IMR-90 (cell line): ENCODE measurements at regions not wholly inside any gene's neighbourhood (a gene's known extent, or its start where the extent isn't known, plus 50 kb on each side); places are given as distances from the start of the nearest gene placed in this dataset.

Source experiments
- ATAC-seq: fragments of 200-7000 bp; cut with Tn5 transposase; 2 replicates; pipeline ENCODE4 v1.9.1; 2020; ENCODE audit warnings: low read depth, mild to moderate bottlenecking, moderate library complexity
- BruUV-seq: library from RNA; stranded (reverse); fragments of 400-500 nt; replicated peaks from 2 replicates; lab custom pipeline; 2021; lab: Mats Ljungman, UMichigan
- CTCF ChIA-PET: fragments of 300-600 bp; formaldehyde crosslinking; extraction: SDS; loops from one replicate; lab custom pipeline; 2021; ENCODE audit warnings: antibody characterized with exemption; lab: Yijun Ruan, JAX
- POLR2A ChIA-PET: fragments of 300-600 bp; sonication (Branson Sonifier 250); formaldehyde crosslinking; loops from one replicate; lab custom pipeline; 2022; ENCODE audit warnings: antibody characterized with exemption; ENCODE audit not compliant: unreplicated experiment; lab: Charles Lee
- DNase-seq: peaks from one replicate; pipeline ENCODE4 v3.0.0; 2013
- H2AFZ ChIP-seq: replicated peaks from 2 replicates; pipeline ENCODE3; 2013; ENCODE audit warnings: low read length, mild to moderate bottlenecking; ENCODE audit not compliant: poor library complexity
- H2AK5ac ChIP-seq: 2 replicates; pipeline ENCODE4 v1.6.1; 2013; ENCODE audit warnings: low read depth, low read length, inconsistent platforms
- H2AK9ac ChIP-seq: replicated peaks from 2 replicates; pipeline ENCODE3; 2013; ENCODE audit warnings: mild to moderate bottlenecking, low read depth, low read length, moderate library complexity; ENCODE audit not compliant: poor library complexity
- H2BK120ac ChIP-seq: 2 replicates; pipeline ENCODE4 v1.6.1; 2013; ENCODE audit warnings: low read depth, low read length, inconsistent platforms
- H2BK15ac ChIP-seq: 3 replicates; pipeline ENCODE4 v1.6.1; 2013; ENCODE audit warnings: low read depth, low read length, inconsistent platforms
- H2BK20ac ChIP-seq: 2 replicates; pipeline ENCODE4 v1.6.1; 2013; ENCODE audit warnings: low read depth, mild to moderate bottlenecking, inconsistent platforms, low read length, moderate library complexity
- H2BK5ac ChIP-seq: 2 replicates; pipeline ENCODE4 v1.6.1; 2013; ENCODE audit warnings: mild to moderate bottlenecking, low read depth, low read length, inconsistent platforms; ENCODE audit not compliant: poor library complexity, severe bottlenecking
- H3K14ac ChIP-seq: replicated peaks from 2 replicates; pipeline ENCODE4 v1.6.1; 2013; ENCODE audit warnings: low read depth, low read length, inconsistent platforms
- H3K18ac ChIP-seq: 2 replicates; pipeline ENCODE4 v1.6.1; 2013; ENCODE audit warnings: low read depth, low read length, control low read depth
- H3K23ac ChIP-seq: 2 replicates; pipeline ENCODE4 v1.6.1; 2013; ENCODE audit warnings: low read depth, low read length, inconsistent platforms
- H3K27ac ChIP-seq: 2 replicates; pipeline ENCODE4 v1.5.1; 2013; ENCODE audit warnings: mild to moderate bottlenecking, control low read depth, low read length; ENCODE audit not compliant: insufficient read depth
- H3K27me3 ChIP-seq: 2 replicates; pipeline ENCODE4 v1.6.1; 2013; ENCODE audit warnings: low read length; ENCODE audit not compliant: control insufficient read depth, insufficient read depth
- H3K36me3 ChIP-seq: 2 replicates; pipeline ENCODE4 v1.6.1; 2013; ENCODE audit warnings: low read length, mixed read lengths; ENCODE audit not compliant: control insufficient read depth, insufficient read depth
- H3K4ac ChIP-seq: 2 replicates; pipeline ENCODE4 v1.6.1; 2013; ENCODE audit warnings: low read depth, low read length, inconsistent platforms
- H3K4me1 ChIP-seq: 2 replicates; pipeline ENCODE4 v1.6.1; 2013; ENCODE audit warnings: low read length, mixed read lengths; ENCODE audit not compliant: control insufficient read depth, insufficient read depth
- H3K4me2 ChIP-seq: 2 replicates; pipeline ENCODE4 v1.6.1; 2013; ENCODE audit warnings: low read depth, mild to moderate bottlenecking, control low read depth, low read length, moderate library complexity
- H3K4me3 ChIP-seq: 2 replicates; pipeline ENCODE4 v1.5.1; 2013; ENCODE audit warnings: low read depth, mild to moderate bottlenecking, control low read depth, low read length, moderate library complexity; ENCODE audit not compliant: insufficient read depth
- H3K56ac ChIP-seq: 2 replicates; pipeline ENCODE4 v1.6.1; 2013; ENCODE audit warnings: low read length, inconsistent platforms; ENCODE audit not compliant: insufficient read depth; ENCODE audit errors: extremely low read depth
- H3K79me1 ChIP-seq, 2 experiments: 2 replicates each; pipeline ENCODE4 v1.6.1; 2013; ENCODE audit warnings: low read length in 2 of 2, inconsistent platforms in 1 of 2, low read depth in 1 of 2
- H3K9ac ChIP-seq: 2 replicates; pipeline ENCODE4 v1.6.1; 2013; ENCODE audit warnings: low read depth, low read length, control low read depth
- H3K9me1 ChIP-seq: 2 replicates; pipeline ENCODE4 v1.6.1; 2013; ENCODE audit warnings: low read length, inconsistent platforms; ENCODE audit not compliant: insufficient read depth
- H3K9me3 ChIP-seq: 2 replicates; pipeline ENCODE4 v1.6.1; 2013; ENCODE audit warnings: low read length; ENCODE audit not compliant: control insufficient read depth, insufficient read depth
- H4K20me1 ChIP-seq: 2 replicates; pipeline ENCODE4 v1.6.1; 2013; ENCODE audit warnings: low read length, inconsistent platforms; ENCODE audit not compliant: insufficient read depth
- H4K5ac ChIP-seq: 2 replicates; pipeline ENCODE4 v1.6.1; 2013; ENCODE audit warnings: mild to moderate bottlenecking, low read depth, low read length, control low read depth
- H4K8ac ChIP-seq, 2 experiments: 2 replicates each; pipeline ENCODE4 v1.6.1; 2013; ENCODE audit warnings: low read depth in 2 of 2, low read length in 2 of 2, control low read depth in 1 of 2, inconsistent platforms in 1 of 2
- H4K91ac ChIP-seq: 2 replicates; pipeline ENCODE4 v1.6.1; 2013; ENCODE audit warnings: low read depth, low read length, inconsistent platforms; ENCODE audit not compliant: insufficient read depth
- BHLHE40 ChIP-seq: fragments of 150-350 bp; IDR thresholded peaks from 2 replicates; pipeline ENCODE4 v1.6.1; 2016; ENCODE audit warnings: mild to moderate bottlenecking, low read depth, low read length
- CEBPB ChIP-seq: IDR thresholded peaks from 2 replicates; pipeline ENCODE4 v1.6.1; 2012; ENCODE audit warnings: low read depth, low read length, improper control_type of control experiment
- CHD1 ChIP-seq: IDR thresholded peaks from 2 replicates; pipeline ENCODE4 v1.6.1; 2012; ENCODE audit warnings: low read depth, low read length, improper control_type of control experiment
- FOS ChIP-seq: fragments of 150-350 bp; IDR thresholded peaks from 2 replicates; pipeline ENCODE4 v1.6.1; 2016; ENCODE audit warnings: low read depth, low read length
- MAFK ChIP-seq: IDR thresholded peaks from 2 replicates; pipeline ENCODE4 v1.6.1; 2012; ENCODE audit warnings: low read depth, low read length, improper control_type of control experiment
- MAZ ChIP-seq: IDR thresholded peaks from 2 replicates; pipeline ENCODE4 v1.6.1; 2012; ENCODE audit warnings: low read depth, mild to moderate bottlenecking, low read length, improper control_type of control experiment, moderate library complexity, borderline replicate concordance
- MXI1 ChIP-seq: IDR thresholded peaks from 2 replicates; pipeline ENCODE4 v1.6.1; 2012; ENCODE audit warnings: low read depth, mild to moderate bottlenecking, low read length, moderate library complexity, borderline replicate concordance
- NFE2L2 ChIP-seq: fragments of 150-350 bp; IDR thresholded peaks from 2 replicates; pipeline ENCODE4 v1.6.1; 2016; ENCODE audit warnings: low read depth, mild to moderate bottlenecking, low read length
- POLR2A ChIP-seq: IDR thresholded peaks from 2 replicates; pipeline ENCODE4 v1.6.1; 2012; ENCODE audit warnings: mild to moderate bottlenecking, low read depth, low read length
- RAD21 ChIP-seq: IDR thresholded peaks from 2 replicates; pipeline ENCODE4 v1.6.1; 2012; ENCODE audit warnings: low read length, improper control_type of control experiment
- RCOR1 ChIP-seq: IDR thresholded peaks from 2 replicates; pipeline ENCODE4 v1.6.1; 2012; ENCODE audit warnings: mild to moderate bottlenecking, low read length, improper control_type of control experiment; ENCODE audit not compliant: insufficient replicate concordance
- RFX5 ChIP-seq: IDR thresholded peaks from 2 replicates; pipeline ENCODE4 v1.8.0; 2012; ENCODE audit warnings: low read depth, mild to moderate bottlenecking, low read length, moderate library complexity
- SMC3 ChIP-seq: fragments of 150-350 bp; IDR thresholded peaks from 2 replicates; pipeline ENCODE4 v1.6.1; 2016; ENCODE audit warnings: low read depth, mild to moderate bottlenecking, antibody characterized with exemption, low read length, moderate library complexity
- USF2 ChIP-seq: fragments of 150-350 bp; IDR thresholded peaks from 2 replicates; pipeline ENCODE4 v1.6.1; 2017; ENCODE audit warnings: mild to moderate bottlenecking, antibody characterized with exemption, low read length, low read depth
- WGBS, 2 experiments: methylation state at CpG; one replicate each; pipeline versions ENCODE4 v1.1.5 to v1.1.7; 2013; ENCODE audit warnings: missing lambda C conversion rate in 2 of 2; ENCODE audit not compliant: insufficient read length in 1 of 2; ENCODE audit errors: extremely low coverage in 2 of 2; 5-methylcytosine and 5-hydroxymethylcytosine counted together
- dilution Hi-C: fragments of 300-500 bp; cut with HindIII; formaldehyde crosslinking; loops from one replicate; pipeline ENCODE4 v1.14.3; 2018; ENCODE audit warnings: low sequenced_read_pairs; ENCODE audit not compliant: unreplicated experiment
- in situ Hi-C: fragments of 300-500 bp; cut with MboI; formaldehyde crosslinking; loops from 3 replicates; pipeline ENCODE4 v1.14.3; 2019; ENCODE audit warnings: low sequenced_read_pairs, inconsistent platforms, mixed read lengths
- intact Hi-C: fragments of 100-400 bp; cut with micrococcal nuclease; formaldehyde crosslinking; loops from 2 replicates; pipeline ENCODE4 v1.10.0; 2022
- TF ChIP-seq, protein P1 (sequence below): fragments of 150-350 bp; IDR thresholded peaks from 2 replicates; pipeline ENCODE4 v1.6.1; 2016; ENCODE audit warnings: low read depth, mild to moderate bottlenecking, low read length, moderate library complexity, borderline replicate concordance
- TF ChIP-seq, protein P2 (sequence below): conservative IDR thresholded peaks from 2 replicates; pipeline ENCODE4 v1.5.1; 2012; ENCODE audit warnings: mild to moderate bottlenecking, low read depth, low read length, improper control_type of control experiment

DNA sequence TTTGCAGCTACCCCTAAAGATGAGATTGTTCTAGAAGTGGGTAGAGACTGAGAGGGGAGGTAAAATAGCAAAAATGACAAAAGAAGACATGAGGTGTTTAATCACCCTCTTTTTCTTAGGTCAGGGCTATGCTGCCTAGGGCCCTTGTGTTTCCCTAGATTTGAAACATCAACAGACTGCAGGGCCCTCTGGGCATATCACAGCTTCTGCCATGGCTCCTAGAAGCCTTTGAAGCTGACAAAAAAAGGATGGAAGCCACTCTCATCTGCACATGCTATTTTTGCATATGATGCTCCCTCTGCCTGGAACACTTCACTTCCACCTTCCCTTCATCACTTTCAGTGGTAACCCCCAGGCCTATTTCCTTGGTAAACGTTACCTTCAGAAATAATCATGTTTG, 68.1 kb downstream of the BTG1 start:
- BruUV-seq = no TSS peak
- H4K5ac ChIP-seq = peak overlapping the region; percentile 87
- H3K4me3 ChIP-seq = no peak overlapping the region
- H3K14ac ChIP-seq = peak overlapping the region; percentile 86
- H4K20me1 ChIP-seq = no peaks in the 10 kb centered on the region
- peak overlapping the region; percentile 75 for H3K56ac ChIP-seq
- peak overlapping the region; percentile 90 for H3K4ac ChIP-seq
- ATAC-seq = no peak
- dilution Hi-C loops = no loop called here
- no peaks in the 10 kb centered on the region for H3K9me3 ChIP-seq
- H3K79me1 ChIP-seq = peaks cover 8 to 25% of the 10 kb centered on the region in 2 experiments; a peak in 3 of 4 replicates
- H3K27me3 ChIP-seq = no peaks in the 10 kb centered on the region
- H3K9me1 ChIP-seq = peaks cover 20% of the 10 kb centered on the region
- H3K4me1 ChIP-seq = peaks cover 26% of the 10 kb centered on the region
- CTCF ChIA-PET = interaction anchor here (1.1 kb wide), 1 partner anchor 17 kb away, joined by 4 read pairs; no protein-coding TSS in a partner anchor
- H4K8ac ChIP-seq = peak overlapping the region; percentile 7 to 77; a peak in 3 of 4 replicates
- H3K23ac ChIP-seq = peak overlapping the region; percentile 49
- H3K36me3 ChIP-seq = no peaks in the 10 kb centered on the region
- H2BK120ac ChIP-seq = peak overlapping the region; percentile 96
- in situ Hi-C loops = no loop called here
- POLR2A ChIA-PET = interaction anchor here (0.5 kb wide), 1 partner anchor 71 kb away, joined by 4 read pairs; no protein-coding TSS in a partner anchor
- no peak for DNase-seq
- H2BK5ac ChIP-seq = peak overlapping the region; percentile 99
- WGBS, 2 experiments = 83% methylated on average over 1 of the region's 1 CpG; no CpG with 5 or more reads in 1 of the 2 experiments
- H2AFZ ChIP-seq = no peak overlapping the region
- H2AK9ac ChIP-seq = no peak overlapping the region
- peak overlapping the region; percentile 74 for H3K18ac ChIP-seq
- H2BK20ac ChIP-seq = peak overlapping the region; percentile 97
- no peak overlapping the region for H3K9ac ChIP-seq
- H2BK15ac ChIP-seq = peak overlapping the region; percentile 82; the same call in 2 of the 3 replicates
- intact Hi-C loops = loop anchor here (5.0 kb wide), 1 partner anchor 90 kb away; no protein-coding TSS in a partner anchor
- TF ChIP-seq RAD21 = no peak
- no peak for TF ChIP-seq FOS
- TF ChIP-seq RFX5 = no peak
- no peak for TF ChIP-seq RCOR1
- TF ChIP-seq USF2 = no peak
- no peak for TF ChIP-seq CHD1
- no peak for TF ChIP-seq MXI1
- TF ChIP-seq CEBPB = no peak
- no peak for TF ChIP-seq NFE2L2
- TF ChIP-seq, protein P1, sequence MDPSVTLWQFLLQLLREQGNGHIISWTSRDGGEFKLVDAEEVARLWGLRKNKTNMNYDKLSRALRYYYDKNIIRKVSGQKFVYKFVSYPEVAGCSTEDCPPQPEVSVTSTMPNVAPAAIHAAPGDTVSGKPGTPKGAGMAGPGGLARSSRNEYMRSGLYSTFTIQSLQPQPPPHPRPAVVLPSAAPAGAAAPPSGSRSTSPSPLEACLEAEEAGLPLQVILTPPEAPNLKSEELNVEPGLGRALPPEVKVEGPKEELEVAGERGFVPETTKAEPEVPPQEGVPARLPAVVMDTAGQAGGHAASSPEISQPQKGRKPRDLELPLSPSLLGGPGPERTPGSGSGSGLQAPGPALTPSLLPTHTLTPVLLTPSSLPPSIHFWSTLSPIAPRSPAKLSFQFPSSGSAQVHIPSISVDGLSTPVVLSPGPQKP = no peak
- no peak for TF ChIP-seq SMC3
- no peak for TF ChIP-seq MAFK
- TF ChIP-seq BHLHE40 = no peak
- TF ChIP-seq MAZ = no peak
- no peak for TF ChIP-seq POLR2A
- TF ChIP-seq, protein P2, sequence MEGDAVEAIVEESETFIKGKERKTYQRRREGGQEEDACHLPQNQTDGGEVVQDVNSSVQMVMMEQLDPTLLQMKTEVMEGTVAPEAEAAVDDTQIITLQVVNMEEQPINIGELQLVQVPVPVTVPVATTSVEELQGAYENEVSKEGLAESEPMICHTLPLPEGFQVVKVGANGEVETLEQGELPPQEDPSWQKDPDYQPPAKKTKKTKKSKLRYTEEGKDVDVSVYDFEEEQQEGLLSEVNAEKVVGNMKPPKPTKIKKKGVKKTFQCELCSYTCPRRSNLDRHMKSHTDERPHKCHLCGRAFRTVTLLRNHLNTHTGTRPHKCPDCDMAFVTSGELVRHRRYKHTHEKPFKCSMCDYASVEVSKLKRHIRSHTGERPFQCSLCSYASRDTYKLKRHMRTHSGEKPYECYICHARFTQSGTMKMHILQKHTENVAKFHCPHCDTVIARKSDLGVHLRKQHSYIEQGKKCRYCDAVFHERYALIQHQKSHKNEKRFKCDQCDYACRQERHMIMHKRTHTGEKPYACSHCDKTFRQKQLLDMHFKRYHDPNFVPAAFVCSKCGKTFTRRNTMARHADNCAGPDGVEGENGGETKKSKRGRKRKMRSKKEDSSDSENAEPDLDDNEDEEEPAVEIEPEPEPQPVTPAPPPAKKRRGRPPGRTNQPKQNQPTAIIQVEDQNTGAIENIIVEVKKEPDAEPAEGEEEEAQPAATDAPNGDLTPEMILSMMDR = no peak
- H3K27ac ChIP-seq = peak overlapping the region; percentile 91
- peak overlapping the region; percentile 97 for H4K91ac ChIP-seq
- no peak overlapping the region; the same call in 1 of the 2 replicates for H3K4me2 ChIP-seq
- peak overlapping the region; percentile 73 for H2AK5ac ChIP-seq
